Activated gamma-delta T cell (primary cell): ENCODE measurements at regions not wholly inside any gene's neighbourhood (a gene's known extent, or its start where the extent isn't known, plus 50 kb on each side); places are given as distances from the start of the nearest gene placed in this dataset.

ENCODE experiments used
- DNase-seq: peaks from one replicate; lab custom pipeline; 2025; lab: John Stamatoyannopoulos, UW

DNA sequence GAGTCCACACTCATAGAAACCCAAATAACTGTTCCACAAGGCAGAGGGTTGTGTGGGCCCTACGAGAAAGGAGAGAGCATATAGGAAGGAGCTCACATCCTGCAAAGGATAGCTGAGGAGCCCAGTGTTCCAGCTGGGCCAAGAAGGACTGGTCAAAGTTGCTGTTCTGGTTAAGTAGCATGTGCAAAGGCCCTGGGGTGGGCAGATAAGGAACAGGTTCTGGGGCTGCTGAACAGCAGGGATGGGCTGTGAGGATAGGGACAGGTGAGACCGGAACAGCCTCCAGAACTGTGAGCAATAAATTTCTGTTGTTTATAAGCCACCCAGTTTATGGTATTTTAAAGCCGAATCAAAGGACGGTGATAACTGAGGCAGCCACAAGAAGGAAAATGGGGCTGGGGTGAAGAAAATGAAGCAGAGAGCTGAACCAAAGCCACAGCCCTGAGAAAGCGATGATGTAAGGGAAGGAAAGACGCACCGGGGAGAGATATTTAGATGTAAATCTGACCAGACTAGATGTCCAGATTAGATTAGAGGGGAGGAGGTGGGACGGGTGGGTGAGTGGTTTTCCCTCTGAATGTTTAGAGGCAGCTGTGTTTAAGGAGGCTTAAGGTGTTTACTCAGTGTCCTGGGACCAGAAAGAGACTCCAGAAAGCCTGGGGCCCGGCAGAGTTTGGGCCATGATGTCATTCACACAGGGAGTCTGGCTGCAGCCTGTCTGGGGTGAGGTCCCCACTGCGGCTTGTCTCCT, 180.8 kb upstream of the BCOR start:
- peak; percentile 20 for DNase-seq

DNA sequence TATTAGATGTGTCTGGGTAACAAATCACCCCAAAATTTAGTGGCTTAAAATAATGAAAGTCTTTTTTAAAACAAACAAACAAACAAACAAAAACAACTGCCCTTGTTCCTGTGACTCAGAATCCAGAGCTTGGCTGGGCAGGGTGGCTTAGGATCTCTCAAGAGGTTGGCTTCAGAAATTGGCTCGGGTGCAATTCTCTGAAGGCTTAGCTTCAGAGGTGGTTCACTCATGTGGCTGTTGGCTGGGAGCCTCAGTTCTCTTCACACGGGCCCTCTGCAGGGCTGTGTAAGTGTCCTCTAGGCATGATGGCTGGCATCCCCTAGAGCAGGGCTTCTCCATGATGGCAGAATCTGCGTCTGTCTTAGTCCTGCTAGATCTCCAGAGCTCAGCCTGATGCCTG, 179.9 kb upstream of the BCOR start:
- DNase-seq = no peak

DNA sequence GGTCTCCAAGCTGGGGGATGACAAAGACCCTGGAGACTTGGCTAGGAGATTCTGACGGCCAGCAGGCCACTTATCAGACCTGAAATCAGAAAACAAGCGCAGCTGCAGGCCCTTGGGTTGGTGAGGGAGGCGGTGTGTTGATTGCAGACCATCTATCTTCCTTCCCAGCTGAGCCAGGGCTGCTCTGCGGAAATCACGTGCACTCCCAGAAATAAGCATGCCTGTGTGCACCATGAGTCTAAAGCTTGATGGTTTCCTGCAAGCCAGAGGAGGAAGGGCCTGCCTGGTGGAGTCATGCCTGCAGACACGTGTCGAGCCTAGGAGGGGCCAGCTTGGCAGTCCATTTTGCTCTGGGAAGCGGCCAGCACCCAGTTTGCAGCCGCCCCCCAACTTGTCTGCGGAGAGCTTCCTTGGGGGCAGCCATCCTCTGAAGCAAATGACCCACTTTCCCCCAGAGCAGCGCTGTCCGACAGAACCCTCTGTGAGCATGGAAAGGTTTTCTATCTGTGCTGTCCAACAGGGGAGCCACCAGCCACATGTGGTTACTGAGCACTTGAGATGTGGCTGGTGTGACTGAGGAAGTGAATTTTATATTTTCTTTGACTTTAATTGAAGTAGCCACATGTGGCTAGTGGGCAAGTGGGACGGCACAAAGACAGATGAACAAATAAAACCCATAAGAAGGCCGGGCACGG, 175.7 kb upstream of the BCOR start:
- no peak for DNase-seq

DNA sequence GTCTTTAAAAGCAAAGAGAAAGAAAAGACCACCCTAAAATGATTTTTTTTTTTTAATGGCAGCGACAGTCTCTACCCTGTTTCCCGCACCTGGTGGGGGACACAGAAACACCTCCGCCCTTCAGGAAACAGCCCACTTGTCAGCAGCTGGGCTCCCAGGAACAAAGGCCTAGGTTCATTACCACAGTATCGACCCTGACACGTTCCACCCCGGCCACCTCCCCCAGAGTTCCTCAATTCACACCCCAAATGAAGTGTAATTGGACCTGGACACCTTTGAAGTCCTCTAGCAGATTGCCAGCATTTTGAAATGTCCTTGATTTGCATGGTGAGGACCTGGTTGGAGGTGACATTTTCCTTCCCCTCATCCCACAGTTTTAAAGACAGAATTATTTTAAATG, 175.0 kb upstream of the BCOR start:
- no peak for DNase-seq

DNA sequence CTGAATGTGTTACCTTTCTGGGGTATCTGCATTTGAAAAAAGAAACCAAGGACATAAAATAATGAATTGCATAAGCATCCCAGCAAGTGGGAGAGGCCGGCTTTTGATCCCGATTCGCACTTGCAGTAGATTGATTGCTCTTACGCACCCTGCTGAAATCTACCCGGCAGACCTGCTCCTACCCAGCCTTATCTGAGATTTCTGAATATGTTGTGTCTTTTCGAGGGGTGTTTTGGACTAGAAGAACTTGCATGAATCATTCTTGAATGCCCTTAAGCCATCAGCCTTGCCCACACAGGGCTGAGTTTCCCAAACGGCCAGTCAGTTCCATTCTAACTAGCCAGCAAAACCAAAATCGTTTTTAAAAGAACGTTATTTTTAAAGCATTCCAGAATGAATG, 174.4 kb upstream of the BCOR start:
- no peak for DNase-seq

DNA sequence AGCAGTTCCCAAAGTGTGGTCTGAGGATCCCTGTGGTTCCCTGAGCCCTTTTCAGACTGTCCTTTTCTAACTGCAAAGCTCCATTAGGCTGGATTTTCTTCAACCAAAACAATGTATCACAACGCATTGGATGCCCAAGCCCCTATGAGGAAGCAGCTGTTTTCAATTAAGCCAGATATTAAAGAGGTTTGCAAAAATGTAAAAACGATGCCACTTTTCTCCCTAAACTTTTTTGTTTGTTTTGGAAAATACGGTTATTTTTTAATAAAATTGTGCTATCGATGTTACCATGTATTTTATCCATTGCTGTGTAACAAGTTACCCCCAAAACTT, 170.4 kb upstream of the BCOR start:
- DNase-seq = no peak

DNA sequence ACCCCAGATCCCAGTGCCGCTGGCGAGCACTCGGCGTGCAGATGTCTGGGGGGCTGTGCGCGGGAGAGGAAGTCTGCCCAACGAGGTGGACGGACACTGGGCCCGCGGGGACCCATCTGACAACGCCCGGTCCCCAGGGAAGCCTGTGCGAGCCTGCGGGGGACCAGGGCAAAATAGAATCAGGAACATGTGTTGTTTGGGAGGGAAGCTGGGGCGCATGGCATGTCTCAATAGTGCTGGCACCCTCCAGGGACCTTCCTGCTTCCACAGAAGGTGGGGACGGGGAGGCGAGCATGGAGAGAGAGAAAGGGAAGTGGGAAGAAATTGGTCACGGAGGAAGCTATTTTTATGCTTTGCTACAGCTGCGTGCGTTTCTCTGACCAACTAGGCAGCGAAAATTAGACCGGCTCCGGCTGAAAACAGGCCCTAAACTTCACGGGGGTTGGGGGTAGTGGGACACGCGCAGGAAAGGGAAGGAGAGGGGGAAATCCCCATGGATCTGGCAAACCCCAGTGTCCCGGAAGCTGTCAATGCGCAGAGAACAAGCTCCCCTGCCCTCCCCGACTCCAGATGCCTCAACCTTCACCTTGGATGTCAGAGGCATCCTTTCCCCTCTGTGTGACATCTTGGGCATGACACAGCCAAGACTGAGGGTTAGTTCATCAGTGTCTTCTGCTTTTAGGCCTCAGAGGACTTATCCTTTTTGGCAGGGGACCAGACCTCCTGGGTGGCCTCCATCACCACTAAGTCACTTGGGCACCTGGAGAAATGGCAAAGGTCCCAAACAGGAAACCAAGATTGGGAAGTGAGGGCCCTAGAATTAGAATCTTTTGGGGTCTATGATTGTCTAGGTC, 169.8 kb upstream of the BCOR start:
- no peak for DNase-seq

DNA sequence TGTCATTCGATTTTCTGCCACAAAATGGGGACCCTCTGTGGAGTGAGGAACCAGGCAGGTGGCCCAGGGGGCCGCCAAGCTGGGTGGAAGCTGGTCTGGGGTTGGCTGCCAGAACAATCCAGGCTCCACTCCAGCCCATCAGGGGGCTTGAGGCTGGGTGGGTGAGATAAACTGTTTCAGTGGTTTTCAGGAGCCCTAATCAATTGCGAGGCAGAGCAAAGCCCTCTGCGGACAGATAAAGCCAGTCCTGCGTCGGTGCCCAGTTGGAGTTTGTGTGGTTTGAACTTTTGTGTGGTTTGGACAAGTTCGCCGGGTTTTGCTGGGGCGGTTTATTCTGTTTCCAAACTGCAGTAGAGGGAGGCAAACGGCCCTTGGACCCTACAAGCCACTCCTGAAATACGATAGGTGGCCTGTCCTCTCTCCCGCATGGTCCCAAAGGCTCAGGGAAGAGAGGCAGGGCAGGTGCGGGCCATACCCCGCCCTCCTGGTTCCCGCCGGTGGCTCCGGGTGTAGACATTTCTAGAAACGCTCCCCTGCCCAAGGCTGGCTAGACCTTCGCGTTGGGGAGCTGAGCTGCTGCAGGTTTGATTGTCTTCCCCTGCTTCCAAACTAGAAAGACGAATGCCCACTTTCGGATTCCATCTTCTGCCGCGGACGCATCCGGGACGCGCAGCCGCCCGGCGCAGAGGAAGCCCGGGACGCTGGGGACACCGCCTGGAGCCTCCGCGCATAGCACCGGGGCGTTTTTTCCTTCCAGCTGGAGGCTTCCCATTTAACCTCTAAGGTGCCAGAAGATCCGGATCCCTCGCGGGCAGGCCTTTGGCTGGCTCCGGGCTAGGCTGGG, 169.0 kb upstream of the BCOR start:
- no peak for DNase-seq

DNA sequence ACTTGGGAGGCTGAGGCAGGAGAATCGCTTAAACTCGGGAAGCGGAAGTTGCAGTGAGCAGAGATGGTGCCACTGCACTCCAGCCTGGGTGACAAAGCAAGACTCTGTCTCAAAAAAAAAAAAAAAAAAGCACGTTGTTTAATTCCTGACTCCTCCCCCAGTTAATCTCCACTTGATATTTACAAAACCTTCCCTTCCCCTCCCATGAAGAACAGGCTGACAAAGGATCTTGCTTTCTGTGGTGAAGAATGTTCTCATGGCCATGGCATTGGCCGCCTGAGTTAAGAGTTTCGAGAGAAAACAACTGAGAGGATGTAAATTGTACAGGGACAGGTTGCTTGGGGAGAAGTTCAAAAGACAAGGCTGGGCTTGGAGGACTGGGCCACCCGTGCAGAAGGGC, 168.2 kb upstream of the BCOR start:
- DNase-seq = no peak

DNA sequence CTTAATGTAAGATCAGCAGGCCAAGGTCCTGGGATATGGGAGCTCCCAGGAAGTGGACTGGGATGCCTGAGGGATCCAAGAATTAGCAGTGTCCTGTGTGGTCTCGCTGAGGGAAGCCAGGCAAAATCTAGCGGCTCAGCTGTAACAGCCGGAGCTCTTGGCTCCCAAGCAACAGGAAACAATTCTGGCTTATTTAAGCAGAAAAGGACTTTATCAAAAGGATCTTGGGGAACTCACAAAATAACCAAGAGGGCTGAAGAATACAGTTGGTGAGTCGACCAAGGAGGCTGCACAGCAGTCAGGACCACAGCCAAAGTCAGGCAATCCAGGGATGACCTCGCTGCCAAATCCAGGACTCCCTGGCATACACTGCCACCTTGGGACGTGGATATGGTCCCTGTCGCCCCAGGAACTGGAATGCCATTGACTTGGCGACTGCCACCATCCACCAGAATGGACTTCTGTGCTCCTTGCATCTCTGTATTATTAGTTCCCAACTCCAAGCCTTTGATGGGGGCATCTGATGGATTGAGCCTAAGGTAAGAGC, 165.3 kb upstream of the BCOR start:
- no peak for DNase-seq

DNA sequence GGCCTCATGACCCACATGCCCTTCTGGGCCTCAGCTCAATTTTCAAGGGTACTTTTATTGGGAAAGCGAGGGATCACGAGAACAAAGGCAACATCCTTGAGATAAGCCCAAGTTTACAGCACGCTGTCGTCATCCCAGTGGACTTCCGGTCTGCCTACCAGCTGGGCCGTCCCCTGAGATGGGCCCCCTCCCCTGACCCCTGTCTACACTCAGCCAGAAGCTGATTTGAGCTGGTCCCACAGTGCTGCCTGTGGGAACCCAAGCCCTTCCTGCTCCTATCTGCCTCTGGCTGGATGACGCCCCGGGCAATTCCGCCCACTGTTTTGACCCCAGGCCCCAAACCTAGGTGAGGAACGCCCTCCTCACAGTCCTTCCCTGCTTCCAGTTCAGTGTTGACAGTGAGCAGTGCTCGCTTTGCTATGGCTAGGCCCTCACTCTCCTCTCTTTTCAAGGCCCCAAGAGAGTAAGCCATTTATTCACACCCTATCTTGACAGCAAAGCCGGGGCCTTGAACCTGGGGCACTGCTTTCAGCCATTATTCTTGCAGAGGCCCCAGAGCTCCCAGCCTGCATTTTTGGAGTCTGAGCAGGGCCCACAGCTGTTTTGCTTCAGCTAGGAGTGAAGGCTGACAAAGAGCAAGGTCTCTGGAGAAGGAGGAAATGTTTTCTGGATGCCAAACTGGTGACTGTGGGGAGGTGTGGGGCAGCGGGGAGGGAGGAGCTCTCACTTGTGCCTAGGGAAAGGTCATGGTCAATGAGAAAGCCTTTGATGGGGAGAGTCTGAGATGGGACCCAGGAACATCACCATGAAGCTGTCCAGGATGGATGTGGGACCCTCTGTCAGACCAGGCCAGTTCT, 164.6 kb upstream of the BCOR start:
- DNase-seq = no peak

DNA sequence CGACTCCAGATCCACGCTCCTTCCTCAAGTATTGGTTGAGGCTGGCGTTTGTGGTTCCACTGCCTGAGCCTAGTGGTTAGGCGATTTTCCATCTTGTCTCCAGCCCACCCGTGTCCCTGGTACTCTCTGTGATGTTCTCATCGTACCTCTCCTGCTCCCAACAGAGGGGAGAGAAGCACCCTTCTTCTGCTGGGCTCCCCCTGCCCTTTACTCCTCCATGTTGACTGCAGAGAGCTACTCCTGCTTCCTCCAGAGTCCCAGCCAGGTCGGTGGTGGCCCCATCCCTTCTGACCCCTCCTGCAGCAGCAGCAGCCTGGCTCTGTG, 164.0 kb upstream of the BCOR start:
- DNase-seq = no peak

DNA sequence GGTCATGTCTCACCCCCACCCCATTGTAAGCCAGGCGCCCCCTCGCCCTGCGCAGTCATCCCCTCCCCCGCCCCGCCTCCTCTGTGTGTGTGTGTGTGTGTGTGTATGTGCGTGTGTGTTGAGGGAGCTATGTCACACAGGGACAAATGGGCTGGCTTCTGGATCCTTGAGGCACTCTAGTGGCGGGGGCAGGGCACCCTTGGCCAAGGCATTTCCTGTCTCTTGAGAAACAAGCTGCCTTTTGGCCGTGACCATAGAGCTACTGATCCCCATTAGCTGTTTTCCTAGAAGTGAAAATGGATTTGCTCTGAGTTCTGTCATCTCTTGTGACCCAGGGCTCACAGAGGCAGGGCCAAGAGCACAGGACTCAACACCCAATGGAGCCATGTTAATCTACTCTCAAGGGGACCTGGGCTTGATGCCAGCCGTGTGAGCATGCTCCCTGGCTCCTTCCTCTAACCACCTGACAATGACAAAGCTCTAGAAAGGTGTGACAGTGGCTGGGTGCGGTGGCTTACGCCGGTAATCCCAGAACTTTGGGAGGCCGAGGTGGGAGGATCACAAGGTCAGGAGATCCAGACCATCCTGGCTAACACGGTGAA, 162.5 kb upstream of the BCOR start:
- no peak for DNase-seq

DNA sequence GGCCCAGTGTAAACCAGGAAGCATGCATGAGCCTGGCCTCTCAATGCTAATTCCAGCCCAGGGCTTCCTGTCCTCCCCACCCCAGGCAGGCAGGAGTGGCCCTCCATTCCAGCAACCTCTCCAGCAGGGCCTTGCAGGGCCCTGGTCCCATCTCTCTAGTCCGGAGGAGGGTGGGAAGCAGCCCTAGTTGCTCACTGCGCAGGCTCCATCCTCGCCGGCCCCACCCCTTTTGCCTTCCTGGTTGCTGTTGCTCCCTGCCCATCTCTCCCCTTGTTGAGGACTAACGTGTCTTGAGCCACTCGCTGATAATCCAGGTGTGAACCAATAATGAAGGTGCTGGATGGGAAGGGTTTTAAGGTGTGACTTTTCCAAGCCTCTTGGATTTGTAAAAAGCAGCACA, 161.2 kb upstream of the BCOR start:
- no peak for DNase-seq

DNA sequence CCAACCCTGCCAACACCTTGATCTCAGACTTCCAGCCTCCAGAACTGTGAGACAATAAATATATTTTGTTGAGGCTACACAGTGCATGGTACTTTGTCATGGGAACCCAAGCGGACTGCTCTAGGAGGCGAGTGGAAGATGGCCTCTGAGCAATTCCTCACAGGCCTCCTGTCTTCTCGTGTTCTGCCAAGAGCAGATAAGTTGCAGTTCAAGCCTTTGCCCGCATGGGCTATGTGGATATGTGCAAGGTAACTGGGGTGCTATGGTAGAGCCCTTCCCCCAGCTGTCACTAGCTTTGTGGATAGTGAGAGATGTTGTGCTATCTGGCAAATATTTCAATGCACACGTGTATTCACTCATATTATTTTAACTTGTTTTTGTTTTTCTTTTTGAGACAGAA, 156.0 kb upstream of the BCOR start:
- no peak for DNase-seq

DNA sequence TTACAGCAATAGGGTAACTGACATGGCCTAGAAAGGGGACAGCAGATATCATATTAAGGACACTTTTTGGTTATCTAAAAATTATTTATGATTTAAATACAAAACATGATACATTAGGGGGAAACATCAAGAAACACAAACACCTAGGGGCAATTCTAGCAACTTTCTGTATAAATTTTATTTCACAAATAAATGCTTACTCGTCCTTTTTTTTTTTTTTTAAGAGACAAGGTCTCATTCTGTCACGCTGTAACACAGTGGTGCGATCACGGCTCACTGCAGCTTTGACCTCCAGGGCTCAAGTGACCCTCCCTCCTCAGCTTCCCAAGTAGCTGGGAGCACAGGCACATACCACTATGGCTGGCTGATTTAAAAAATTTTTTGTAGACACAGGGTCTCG, 151.8 kb upstream of the BCOR start:
- DNase-seq = no peak

DNA sequence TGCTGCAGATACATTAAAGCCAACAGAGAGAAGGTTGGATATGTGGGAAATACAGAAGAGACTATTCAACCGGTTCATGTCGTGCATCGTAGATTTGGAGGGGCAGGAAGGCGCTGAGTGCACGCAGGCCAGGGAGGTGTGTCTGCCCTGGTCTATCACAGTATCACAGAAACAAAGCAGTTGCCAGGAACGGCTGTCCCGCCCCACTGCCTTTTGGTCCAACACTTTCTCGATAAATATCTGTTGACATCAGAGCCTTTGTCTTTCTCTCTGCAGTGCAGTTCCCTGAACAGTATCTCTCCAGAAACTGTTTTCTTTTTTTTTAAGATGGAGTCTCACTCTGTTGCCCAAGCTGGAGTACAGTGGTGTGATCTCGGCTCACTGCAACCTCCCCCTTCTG, 151.1 kb upstream of the BCOR start:
- DNase-seq = no peak

DNA sequence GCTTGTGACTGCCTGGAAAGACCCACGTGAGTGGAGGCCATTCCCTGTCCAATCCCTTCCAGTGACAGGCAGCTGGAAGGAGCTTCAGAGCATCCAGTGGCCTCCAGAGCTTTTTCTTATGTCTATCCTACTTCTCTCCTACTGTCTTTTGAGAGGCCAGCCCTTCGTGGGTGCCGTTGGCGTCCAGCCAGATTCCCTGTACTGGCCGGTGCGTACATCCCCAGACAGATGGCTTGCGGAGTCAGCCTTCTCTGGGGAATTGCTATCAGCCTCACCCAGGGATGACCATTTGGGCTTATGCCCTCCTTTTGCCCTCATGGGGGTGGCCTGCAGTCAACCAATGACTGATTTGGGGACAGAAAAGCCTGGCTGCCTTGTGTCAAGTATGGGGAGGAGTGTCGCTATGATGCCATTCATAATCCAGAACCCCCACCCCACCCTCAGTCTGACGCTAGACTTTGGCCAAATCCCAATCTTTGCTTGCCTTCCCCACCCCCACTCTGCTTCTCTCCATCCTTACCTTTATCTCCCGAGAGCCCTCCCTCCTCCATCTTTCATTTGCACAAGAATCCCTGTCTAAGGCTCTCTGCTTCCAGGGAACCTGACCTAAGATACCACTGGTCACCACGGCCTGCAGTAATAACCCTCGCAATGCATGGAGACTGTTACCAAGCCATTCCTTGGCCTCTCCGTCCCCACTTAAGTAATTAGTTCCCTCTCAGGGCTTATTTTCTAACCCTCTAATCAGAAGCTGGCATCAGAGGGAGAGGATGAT, 150.3 kb upstream of the BCOR start:
- no peak for DNase-seq

DNA sequence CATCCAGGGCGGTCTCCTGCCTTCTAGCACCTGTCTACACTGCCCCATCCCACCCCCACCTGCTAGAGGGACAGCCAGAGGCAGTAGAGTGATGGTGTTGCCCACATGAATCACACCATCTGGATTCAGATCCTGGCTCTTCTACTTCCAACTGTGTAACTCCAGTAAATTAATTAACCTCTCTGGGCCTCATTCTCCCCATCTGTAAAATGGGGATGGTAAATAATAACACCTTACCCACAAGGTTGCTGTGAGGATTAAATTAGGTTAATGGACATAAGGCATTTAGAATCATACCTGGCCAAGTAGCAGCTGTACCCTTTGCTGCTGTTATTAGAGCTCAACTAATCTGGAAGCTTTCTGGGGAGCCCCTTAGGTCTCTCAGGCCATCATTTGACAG, 149.6 kb upstream of the BCOR start:
- no peak for DNase-seq
